ENCODE measurements at regions not wholly inside any gene's neighbourhood (a gene's known extent, or its start where the extent isn't known, plus 50 kb on each side); places are given as distances from the start of the nearest gene placed in this dataset.

DNA sequence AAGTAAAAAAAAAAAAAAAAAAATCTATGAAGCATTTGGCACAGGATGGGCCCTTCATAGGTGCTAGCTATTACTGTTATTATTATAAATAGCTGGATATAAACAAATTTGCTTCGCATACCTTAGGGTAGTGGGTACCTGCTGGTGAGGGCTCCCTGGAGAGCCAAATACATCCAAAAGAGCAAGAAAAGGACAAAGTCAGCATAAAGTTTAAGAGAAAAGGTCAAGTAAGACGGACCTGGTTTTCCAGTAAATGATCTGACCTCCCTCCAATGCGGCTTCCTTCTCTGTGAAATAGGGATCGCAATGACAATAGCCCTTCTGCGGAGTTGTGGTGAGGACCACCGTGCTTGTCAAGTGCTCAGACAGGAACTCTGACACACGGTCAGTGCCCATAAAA, 214.5 kb downstream of the SNX10 start:
- no peak overlapping the region for H3K4me3 ChIP-seq (ENCODE audit: low read depth, low read length)
- TF ChIP-seq, protein P1, sequence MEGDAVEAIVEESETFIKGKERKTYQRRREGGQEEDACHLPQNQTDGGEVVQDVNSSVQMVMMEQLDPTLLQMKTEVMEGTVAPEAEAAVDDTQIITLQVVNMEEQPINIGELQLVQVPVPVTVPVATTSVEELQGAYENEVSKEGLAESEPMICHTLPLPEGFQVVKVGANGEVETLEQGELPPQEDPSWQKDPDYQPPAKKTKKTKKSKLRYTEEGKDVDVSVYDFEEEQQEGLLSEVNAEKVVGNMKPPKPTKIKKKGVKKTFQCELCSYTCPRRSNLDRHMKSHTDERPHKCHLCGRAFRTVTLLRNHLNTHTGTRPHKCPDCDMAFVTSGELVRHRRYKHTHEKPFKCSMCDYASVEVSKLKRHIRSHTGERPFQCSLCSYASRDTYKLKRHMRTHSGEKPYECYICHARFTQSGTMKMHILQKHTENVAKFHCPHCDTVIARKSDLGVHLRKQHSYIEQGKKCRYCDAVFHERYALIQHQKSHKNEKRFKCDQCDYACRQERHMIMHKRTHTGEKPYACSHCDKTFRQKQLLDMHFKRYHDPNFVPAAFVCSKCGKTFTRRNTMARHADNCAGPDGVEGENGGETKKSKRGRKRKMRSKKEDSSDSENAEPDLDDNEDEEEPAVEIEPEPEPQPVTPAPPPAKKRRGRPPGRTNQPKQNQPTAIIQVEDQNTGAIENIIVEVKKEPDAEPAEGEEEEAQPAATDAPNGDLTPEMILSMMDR (IDR thresholded peaks at IDR 0.05; ENCODE audit: borderline replicate concordance, insufficient read depth, low read depth, low read length), result no peak

- TF ChIP-seq, protein P1 (IDR thresholded peaks at IDR 0.05; ENCODE audit: borderline replicate concordance, insufficient read depth, low read depth, low read length), result no peak
- no peak overlapping the region for H3K4me3 ChIP-seq (ENCODE audit: low read depth, low read length)
Measured at GRCh38 chr7:26507108-26507987, 215.7 kb downstream of the SNX10 start.

GRCh38 chr7:26508481-26508880, 216.8 kb downstream of the SNX10 start:
- H3K4me3 ChIP-seq (ENCODE audit: low read depth, low read length), result no peak overlapping the region
- TF ChIP-seq, protein P1 (IDR thresholded peaks at IDR 0.05; ENCODE audit: borderline replicate concordance, insufficient read depth, low read depth, low read length), result no peak

DNA sequence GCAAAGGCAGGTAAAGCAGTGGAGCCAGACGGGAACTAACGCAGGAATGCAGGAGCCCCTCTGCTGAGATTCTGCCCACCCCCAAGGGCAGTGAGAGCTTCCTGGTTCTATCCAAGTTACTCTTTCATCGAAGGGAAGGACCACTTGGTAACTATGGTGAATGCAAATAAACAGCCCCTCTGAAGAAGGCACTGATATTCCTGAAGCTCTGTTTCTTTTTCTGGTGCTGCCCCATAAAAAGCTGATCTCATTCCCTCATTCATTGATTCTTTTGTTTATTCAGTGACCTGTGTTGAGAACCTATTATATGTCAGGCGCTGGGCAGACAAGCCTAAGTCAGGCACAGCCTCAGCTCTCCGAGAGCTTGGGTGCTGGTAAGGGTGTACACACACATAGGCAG, 217.3 kb downstream of the SNX10 start:
- TF ChIP-seq, protein P1 (IDR thresholded peaks at IDR 0.05; ENCODE audit: borderline replicate concordance, insufficient read depth, low read depth, low read length), result no peak
- no peak overlapping the region for H3K4me3 ChIP-seq (ENCODE audit: low read depth, low read length)

DNA sequence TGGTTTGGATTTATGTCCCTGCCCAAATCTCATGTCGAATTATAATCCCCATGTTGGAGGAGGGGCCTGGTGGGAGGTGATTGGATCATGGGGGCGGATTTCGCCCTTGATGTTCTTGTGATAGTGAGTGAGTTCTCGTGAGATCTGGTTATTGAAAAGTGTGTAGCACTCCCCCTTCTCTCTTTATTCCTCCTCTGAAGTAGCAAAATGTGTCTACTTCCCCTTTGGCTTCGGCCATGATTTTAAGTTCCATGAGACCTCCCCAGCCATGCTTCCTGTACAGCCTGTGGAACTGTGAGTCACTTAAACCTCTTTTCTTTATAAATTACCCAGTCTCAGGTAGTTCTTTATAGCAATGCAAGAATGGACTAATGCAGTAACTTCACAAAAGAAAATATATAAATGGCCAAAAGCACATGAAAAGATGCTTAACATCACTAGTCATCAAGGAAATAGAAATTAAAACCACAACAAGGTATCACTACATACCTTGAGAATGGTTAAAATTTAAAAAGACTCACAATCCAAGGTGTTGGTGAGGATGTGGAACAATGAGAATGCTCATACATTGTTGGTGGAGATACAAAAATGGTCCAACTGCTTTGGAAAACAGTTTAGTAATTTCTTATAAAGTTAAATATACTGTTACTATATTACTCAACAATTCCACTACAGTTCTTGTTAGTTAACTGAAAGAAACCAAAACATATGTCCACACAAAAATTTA, 218.7 kb downstream of the SNX10 start:
- TF ChIP-seq, protein P1 (IDR thresholded peaks at IDR 0.05; ENCODE audit: borderline replicate concordance, insufficient read depth, low read depth, low read length), result no peak
- H3K4me3 ChIP-seq (ENCODE audit: low read depth, low read length), result no peak overlapping the region

- H3K4me3 ChIP-seq (ENCODE audit: low read depth, low read length), result no peak overlapping the region
- TF ChIP-seq, protein P1 (IDR thresholded peaks at IDR 0.05; ENCODE audit: borderline replicate concordance, insufficient read depth, low read depth, low read length), result no peak
Measured at GRCh38 chr7:26511866-26512265, 220.2 kb downstream of the SNX10 start.

All from GM12875 (cell line).